Left lung (tissue), 4 donors: ENCODE measurements at regions not wholly inside any gene's neighbourhood (a gene's known extent, or its start where the extent isn't known, plus 50 kb on each side); places are given as distances from the start of the nearest gene placed in this dataset.
"Not testable (repeated sequence)": the region's sequence is repeated elsewhere in the genome, so short reads cannot be mapped to it uniquely, and the experiment has no call there.

Experiments
- ATAC-seq: fragments of 200-7000 bp; cut with Tn5 transposase; one replicate; pipeline ENCODE4 v1.9.1; 2020; ENCODE audit warnings: moderate library complexity
- DNase-seq, 4 donors: peaks; one replicate each; pipeline ENCODE4 v3.0.0-alpha.2; 2013 to 2020
- H3K27ac ChIP-seq, 2 donors: fragments of 200-600 bp; sonication (generic) in 1 of 2; one replicate each; pipeline versions ENCODE4 v1.5.0 to v1.8.0; 2020 to 2021
- H3K27me3 ChIP-seq, 2 donors: fragments of 200-600 bp; sonication (generic) in 1 of 2; one replicate each; pipeline versions ENCODE4 v1.5.0 to v1.8.0; 2020 to 2021
- H3K36me3 ChIP-seq, 2 donors: fragments of 200-600 bp; sonication (generic) in 1 of 2; one replicate each; pipeline versions ENCODE4 v1.5.0 to v1.8.0; 2020 to 2021
- H3K4me1 ChIP-seq, 2 donors: fragments of 200-600 bp; one replicate each; pipeline ENCODE4 v1.8.0; 2021
- H3K4me3 ChIP-seq, 2 donors: fragments of 200-600 bp; sonication (generic) in 1 of 2; one replicate each; pipeline versions ENCODE4 v1.5.0 to v1.8.0; 2020 to 2021; ENCODE audit warnings: mild to moderate bottlenecking in 1 of 2
- H3K9me3 ChIP-seq, 2 donors: fragments of 200-600 bp; sonication (generic) in 1 of 2; one replicate each; pipeline versions ENCODE4 v1.5.0 to v1.8.0; 2020 to 2021
- intact Hi-C, 2 donors: fragments of 100-400 bp; cut with DNase I; formaldehyde crosslinking; loops; one replicate each; pipeline versions ENCODE4 v1.11.2 to v1.14.2; 2022
- TF ChIP-seq, protein P1 (sequence below), 2 donors: fragments of 200-600 bp; sonication (generic) in 1 of 2; IDR thresholded peaks; one replicate each; pipeline versions ENCODE4 v1.5.0 to v1.8.0; 2021; ENCODE audit warnings: antibody characterized with exemption in 2 of 2
- donor health status: DM: no; HTN: yes; CAD: no.
- donor health status: DM: no; HTN: no; CAD: no.

DNA sequence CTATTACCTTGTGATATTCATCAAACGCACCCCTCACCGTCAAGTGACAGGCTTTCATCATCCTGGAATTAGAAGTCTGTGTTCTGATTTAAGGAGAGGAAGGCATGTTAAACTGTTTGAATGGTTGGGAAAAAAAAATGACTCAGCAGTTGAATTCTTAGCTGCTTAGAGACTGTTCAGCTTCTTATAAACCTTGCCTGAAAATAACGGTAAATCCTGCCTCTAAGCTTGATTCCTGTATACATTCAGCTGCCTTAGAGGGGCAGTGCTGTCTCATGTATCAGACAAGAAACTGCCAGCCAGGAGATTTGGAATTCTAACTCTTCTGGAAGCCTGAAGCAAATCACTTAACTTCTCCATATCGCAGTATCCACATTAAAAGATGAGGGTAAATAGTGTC lies 437.4 kb downstream of the JRKL start:
- TF ChIP-seq, protein P1, sequence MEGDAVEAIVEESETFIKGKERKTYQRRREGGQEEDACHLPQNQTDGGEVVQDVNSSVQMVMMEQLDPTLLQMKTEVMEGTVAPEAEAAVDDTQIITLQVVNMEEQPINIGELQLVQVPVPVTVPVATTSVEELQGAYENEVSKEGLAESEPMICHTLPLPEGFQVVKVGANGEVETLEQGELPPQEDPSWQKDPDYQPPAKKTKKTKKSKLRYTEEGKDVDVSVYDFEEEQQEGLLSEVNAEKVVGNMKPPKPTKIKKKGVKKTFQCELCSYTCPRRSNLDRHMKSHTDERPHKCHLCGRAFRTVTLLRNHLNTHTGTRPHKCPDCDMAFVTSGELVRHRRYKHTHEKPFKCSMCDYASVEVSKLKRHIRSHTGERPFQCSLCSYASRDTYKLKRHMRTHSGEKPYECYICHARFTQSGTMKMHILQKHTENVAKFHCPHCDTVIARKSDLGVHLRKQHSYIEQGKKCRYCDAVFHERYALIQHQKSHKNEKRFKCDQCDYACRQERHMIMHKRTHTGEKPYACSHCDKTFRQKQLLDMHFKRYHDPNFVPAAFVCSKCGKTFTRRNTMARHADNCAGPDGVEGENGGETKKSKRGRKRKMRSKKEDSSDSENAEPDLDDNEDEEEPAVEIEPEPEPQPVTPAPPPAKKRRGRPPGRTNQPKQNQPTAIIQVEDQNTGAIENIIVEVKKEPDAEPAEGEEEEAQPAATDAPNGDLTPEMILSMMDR (IDR thresholded peaks at IDR 0.05): no peak
- intact Hi-C loops: no loop called here
- no peaks in the 10 kb centered on the region for H3K9me3 ChIP-seq
- ATAC-seq (peak; percentile 43), DNase-seq (peak in 1 of 4 donors; percentile 57)
- no peaks in the 10 kb centered on the region for H3K36me3 ChIP-seq
- H3K27me3 ChIP-seq: no peaks in the 10 kb centered on the region
- no peak overlapping the region for H3K27ac ChIP-seq
- H3K4me1 ChIP-seq: no peaks in the 10 kb centered on the region
- no peak overlapping the region for H3K4me3 ChIP-seq

DNA sequence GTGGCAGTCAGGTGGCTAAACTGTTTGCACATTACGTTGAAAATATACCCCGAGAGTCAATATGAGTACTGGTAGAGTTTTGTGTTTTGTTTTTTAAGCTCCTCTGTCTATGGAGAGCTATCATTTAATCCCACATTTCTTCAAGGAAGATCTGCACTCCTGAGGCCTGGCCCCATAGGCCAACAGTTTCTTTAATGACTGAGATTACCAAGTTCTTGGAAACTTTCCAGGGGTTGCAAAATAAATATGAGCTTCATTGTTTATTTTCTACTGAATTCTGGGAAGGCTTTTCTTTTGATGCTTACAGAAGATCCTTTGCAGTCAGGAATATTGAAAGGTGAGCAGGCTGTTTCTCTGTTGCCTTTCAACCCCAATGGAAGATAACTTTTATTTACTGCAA lies 452.0 kb downstream of the JRKL start:
- intact Hi-C loops: no loop called here
- H3K4me1 ChIP-seq: no peaks in the 10 kb centered on the region
- no peaks in the 10 kb centered on the region for H3K27me3 ChIP-seq
- H3K4me3 ChIP-seq: no peak overlapping the region
- TF ChIP-seq, protein P1 (IDR thresholded peaks at IDR 0.05): no peak
- no peak overlapping the region for H3K27ac ChIP-seq
- peak in 2 of 4 donors; percentile 8 to 28 for DNase-seq
- no peaks in the 10 kb centered on the region for H3K36me3 ChIP-seq
- ATAC-seq: no peak
- H3K9me3 ChIP-seq: no peaks in the 10 kb centered on the region

DNA sequence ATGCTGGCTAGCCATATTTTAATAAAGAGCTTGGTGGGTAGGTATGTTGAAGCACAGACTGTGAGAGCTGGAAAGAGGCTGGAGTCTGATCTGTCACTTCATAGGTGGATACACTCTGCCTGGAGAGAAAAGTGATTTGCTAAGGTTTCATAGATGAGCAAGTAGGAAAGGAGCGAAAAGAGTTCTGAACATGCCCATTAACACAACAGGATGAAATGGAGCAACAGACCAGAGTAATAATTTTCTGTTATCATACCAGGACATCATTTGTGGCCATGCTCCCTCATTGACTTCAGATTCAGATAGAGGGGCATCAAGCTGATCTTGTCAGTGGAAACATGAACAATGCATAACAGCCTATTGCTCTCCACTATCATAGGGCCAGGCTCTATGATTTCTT lies 452.9 kb downstream of the JRKL start:
- Histone ChIP-seq H3K4me3 (no peak overlapping the region), H3K36me3 (no peaks in the 10 kb centered on the region), H3K27me3 (no peaks in the 10 kb centered on the region), H3K27ac (no peak overlapping the region), H3K9me3 (no peaks in the 10 kb centered on the region), H3K4me1 (no peaks in the 10 kb centered on the region)
- DNase-seq: no peak
- TF ChIP-seq, protein P1 (IDR thresholded peaks at IDR 0.05): no peak
- intact Hi-C loops: no loop called here
- no peak for ATAC-seq

DNA sequence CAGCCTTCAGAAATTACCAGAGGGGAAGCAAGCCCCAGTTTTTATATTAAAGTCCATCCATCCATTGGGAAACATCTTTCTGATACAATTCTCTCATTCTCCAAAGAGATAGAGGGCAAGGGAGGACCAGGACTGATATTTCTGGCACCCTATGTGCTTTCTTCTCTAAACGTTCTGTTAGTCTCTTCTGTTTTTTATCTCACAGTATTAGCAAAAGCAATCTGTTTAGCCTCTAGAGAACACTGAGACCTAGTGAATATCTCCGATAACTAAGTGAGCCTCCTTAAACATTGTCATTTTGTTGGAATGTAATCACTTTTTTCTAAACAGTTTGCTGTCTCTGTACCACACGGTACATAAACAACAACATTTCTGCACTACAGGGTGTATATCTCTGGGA lies 464.6 kb downstream of the JRKL start:
- DNase-seq: no peak
- H3K27ac ChIP-seq: no peak overlapping the region

DNA sequence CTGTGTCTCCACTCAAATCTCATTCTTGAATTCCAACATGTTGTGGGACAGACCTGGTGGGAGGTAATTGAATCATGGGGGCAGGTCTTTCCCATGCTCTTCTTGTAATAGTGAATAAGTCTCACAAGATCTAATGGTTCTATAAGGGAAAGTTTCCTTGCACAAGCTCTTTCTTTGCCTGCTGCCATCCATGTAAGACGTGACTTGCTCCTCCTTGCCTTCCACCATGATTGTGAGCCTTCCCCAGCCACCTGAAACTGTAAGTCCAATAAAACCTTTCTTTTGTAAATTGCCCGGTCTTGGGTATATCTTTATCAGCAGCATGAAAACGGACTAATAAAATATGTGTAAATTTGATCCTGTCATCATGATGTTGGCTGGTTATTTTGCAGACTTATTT lies 471.9 kb downstream of the JRKL start:
- not testable (repeated sequence) for H3K4me1 ChIP-seq

More for the DNA sequence above, 464.6 kb downstream of the JRKL start:
- TF ChIP-seq, protein P1 (IDR thresholded peaks at IDR 0.05): no peak
- H3K27me3 ChIP-seq: no peaks in the 10 kb centered on the region
- no peaks in the 10 kb centered on the region for H3K36me3 ChIP-seq
- no peak for ATAC-seq
- no peaks in the 10 kb centered on the region for H3K4me1 ChIP-seq
- H3K4me3 ChIP-seq: no peak overlapping the region
- intact Hi-C loops: no loop called here
- H3K9me3 ChIP-seq: peaks cover 0 to 17% of the 10 kb centered on the region in 2 donors

DNA sequence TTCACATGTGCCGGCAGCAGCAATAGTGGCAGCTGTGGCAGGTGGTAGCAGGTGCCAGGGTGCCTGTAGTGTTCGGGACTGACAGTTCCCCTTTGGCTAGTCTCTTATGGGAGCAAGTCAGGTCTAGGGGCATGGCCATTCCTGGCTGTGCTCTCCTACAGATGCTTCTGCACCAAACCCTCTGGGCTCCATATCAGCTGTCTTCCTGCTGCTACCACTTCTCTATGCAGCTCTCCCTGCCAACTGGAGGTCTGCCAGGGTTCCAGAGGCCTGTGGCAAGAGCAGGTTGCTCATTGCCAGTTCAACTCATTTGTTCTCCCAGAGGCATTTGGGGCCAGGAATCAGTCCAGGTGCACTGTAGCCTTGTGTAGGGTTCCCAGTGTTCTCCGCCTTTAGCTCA lies 473.7 kb downstream of the JRKL start:
- TF ChIP-seq, protein P1 (IDR thresholded peaks at IDR 0.05): no peak
- no peaks in the 10 kb centered on the region for H3K4me1 ChIP-seq
- no peak overlapping the region for H3K4me3 ChIP-seq
- DNase-seq: peak in 1 of 4 donors; percentile 30
- intact Hi-C loops: no loop called here
- H3K36me3 ChIP-seq: no peaks in the 10 kb centered on the region
- ATAC-seq: no peak
- no peak overlapping the region for H3K27ac ChIP-seq
- H3K27me3 ChIP-seq: no peaks in the 10 kb centered on the region
- no peaks in the 10 kb centered on the region for H3K9me3 ChIP-seq

More for the DNA sequence above, 471.9 kb downstream of the JRKL start:
- ATAC-seq, H3K36me3 ChIP-seq, intact Hi-C loops, H3K27me3 ChIP-seq, H3K4me3 ChIP-seq, H3K9me3 ChIP-seq, H3K27ac ChIP-seq, DNase-seq: not testable (repeated sequence)
